ENCODE measurements at regions not wholly inside any gene's neighbourhood (a gene's known extent, or its start where the extent isn't known, plus 50 kb on each side); places are given as distances from the start of the nearest gene placed in this dataset.

DNA sequence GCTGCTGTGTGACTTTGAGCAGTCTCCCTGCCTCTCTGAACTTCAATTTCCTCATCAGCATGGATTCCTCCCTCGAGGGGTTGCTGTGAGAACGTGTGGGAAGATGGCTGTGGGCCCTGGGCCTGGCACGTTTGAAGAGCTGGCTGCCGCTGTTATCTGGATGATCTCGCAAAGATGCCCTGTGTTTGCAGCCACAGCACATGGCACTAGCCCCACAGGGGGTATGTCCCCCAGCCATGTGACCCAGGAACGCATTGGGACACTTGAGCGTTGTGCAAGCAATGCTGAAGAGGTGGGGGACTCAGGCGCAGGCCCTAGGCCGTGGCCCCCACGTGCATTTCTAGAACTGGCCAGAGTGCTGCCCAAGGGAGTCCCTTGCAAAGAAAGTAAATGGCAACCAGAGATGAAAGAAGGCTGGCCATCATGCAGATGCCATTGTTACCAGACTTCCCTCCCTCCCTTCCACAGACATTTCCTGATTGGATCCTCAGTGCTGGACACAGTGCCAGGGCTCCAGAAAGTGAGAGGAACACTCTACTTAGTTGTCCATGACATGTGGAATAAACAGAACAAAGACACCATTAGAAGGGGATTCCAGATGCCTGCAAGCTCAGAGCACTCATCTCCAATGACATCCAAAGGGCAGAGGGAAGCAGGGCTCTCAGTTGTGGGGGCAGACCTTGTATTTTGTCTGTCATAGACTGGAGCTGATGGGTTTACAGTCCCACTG, 65.1 kb upstream of the NEURL1B start:
- H3K4me1 ChIP-seq (ENCODE audit: control insufficient read depth in 1 of 2, low read depth in 2 of 2) = peaks cover 0 to 6% of the 10 kb centered on the region in 2 donors
- H3K9me3 ChIP-seq = no peaks in the 10 kb centered on the region
- TF ChIP-seq, protein P1, sequence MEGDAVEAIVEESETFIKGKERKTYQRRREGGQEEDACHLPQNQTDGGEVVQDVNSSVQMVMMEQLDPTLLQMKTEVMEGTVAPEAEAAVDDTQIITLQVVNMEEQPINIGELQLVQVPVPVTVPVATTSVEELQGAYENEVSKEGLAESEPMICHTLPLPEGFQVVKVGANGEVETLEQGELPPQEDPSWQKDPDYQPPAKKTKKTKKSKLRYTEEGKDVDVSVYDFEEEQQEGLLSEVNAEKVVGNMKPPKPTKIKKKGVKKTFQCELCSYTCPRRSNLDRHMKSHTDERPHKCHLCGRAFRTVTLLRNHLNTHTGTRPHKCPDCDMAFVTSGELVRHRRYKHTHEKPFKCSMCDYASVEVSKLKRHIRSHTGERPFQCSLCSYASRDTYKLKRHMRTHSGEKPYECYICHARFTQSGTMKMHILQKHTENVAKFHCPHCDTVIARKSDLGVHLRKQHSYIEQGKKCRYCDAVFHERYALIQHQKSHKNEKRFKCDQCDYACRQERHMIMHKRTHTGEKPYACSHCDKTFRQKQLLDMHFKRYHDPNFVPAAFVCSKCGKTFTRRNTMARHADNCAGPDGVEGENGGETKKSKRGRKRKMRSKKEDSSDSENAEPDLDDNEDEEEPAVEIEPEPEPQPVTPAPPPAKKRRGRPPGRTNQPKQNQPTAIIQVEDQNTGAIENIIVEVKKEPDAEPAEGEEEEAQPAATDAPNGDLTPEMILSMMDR (IDR thresholded peaks at IDR 0.05) = no peak
- DNase-seq (ENCODE audit: low spot score) = no peak
- H3K27me3 ChIP-seq (replicated peaks; ENCODE audit: insufficient read depth) = no peaks in the 10 kb centered on the region
- no peak overlapping the region for H3K27ac ChIP-seq
- H3K4me3 ChIP-seq = no peak overlapping the region
- no peaks in the 10 kb centered on the region for H3K36me3 ChIP-seq
- ATAC-seq (ENCODE audit: insufficient number of reproducible peaks, low FRiP score, low read depth) = no peak

DNA sequence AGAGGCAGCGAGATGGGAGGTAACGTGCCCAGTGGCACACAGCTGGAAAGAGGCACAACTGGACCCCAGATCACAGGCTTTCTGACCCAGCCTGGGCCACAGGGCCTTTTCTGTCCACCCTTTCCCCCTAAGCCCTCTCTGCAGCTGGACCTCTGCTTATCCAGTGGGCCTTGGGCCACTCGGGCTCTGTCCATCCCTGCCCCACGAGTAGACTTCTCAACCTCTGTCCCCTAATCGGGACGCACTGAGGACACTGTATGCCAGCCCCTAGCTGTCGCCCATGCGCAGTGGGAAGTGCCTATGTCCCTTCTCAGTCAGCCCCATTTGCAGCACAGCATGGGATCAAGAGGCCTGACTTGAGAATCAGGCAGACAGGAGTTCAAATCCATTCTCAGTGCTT, 65.6 kb upstream of the NEURL1B start:
- ATAC-seq (ENCODE audit: insufficient number of reproducible peaks, low FRiP score, low read depth) (no peak), DNase-seq (ENCODE audit: low spot score) (no peak)
- Histone ChIP-seq H3K9me3 (no peaks in the 10 kb centered on the region), H3K4me1 (ENCODE audit: control insufficient read depth in 1 of 2, low read depth in 2 of 2) (peaks cover 0 to 6% of the 10 kb centered on the region in 2 donors), H3K27me3 (replicated peaks; ENCODE audit: insufficient read depth) (no peaks in the 10 kb centered on the region), H3K36me3 (no peaks in the 10 kb centered on the region), H3K27ac (no peak overlapping the region), H3K4me3 (no peak overlapping the region)
- TF ChIP-seq, protein P1 (IDR thresholded peaks at IDR 0.05) = no peak

DNA sequence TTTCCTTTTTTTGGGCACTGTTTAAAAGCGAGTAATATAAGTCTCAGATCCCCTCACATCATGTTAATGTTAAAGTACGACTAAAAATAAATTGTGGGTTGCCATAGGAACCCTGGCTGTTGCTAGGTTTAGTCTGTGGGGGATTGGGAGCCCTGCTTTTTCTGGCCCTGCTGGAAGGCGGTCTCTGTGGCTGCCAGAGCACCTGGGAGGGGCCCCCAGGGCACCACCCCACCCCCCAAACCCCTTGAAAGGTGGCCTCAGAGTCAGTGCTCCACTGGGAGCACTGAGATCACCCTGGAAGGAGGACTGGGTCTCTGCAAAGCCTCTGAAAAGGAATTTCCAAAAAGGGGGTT, 66.2 kb upstream of the NEURL1B start:
- H3K4me1 ChIP-seq (ENCODE audit: control insufficient read depth in 1 of 2, low read depth in 2 of 2) = peaks cover 0 to 6% of the 10 kb centered on the region in 2 donors
- no peak overlapping the region for H3K4me3 ChIP-seq
- TF ChIP-seq, protein P1 (IDR thresholded peaks at IDR 0.05) = no peak
- no peak for ATAC-seq (ENCODE audit: insufficient number of reproducible peaks, low FRiP score, low read depth)
- H3K9me3 ChIP-seq = no peaks in the 10 kb centered on the region
- no peak for DNase-seq (ENCODE audit: low spot score)
- H3K36me3 ChIP-seq = no peaks in the 10 kb centered on the region
- no peaks in the 10 kb centered on the region for H3K27me3 ChIP-seq (replicated peaks; ENCODE audit: insufficient read depth)
- no peak overlapping the region for H3K27ac ChIP-seq

DNA sequence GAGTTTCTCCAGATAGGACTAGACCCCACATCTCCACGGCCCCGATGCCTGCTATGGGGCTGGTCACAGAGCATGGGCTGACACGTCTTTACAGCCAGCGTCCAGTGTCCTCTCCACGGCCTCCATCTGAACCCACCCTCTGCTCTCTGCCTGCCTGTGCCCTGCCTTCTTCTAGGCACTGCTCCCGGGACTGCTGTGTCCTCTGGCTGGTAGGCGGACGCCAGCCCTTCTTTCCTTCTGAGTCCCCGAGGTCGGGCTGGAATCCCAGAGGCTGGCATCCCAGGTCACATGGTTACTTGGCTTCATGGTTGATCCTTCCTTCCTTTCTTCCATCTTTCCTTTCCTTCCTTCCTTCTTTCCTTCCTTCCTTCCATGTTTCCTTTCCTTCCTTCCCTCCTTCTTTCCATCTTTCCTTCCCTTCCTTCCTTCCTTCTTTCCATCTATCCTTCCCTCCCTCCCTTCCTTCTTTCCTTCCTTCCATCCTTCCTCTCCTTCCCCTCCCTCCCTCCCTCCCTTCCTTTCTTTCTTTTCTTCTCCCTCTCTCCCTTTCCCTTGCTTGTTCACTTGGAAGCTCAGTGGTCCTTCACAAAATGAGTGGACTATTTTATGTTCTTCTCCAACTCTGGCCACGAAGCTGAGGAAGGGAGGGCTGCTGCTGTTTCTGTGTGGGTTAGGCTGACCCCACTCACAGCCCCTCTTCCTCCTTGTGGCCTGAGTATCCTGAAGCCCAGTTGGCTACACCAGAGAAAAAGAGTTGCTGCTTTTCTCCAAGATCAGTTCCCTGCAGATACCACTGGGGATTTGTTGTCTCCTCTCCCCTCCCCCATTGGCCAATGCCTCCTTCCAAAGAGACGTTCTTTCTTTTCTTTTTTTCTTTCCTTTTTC, 66.8 kb upstream of the NEURL1B start:
- peaks cover 0 to 6% of the 10 kb centered on the region in 2 donors for H3K4me1 ChIP-seq (ENCODE audit: control insufficient read depth in 1 of 2, low read depth in 2 of 2)

More for the DNA sequence above, 66.8 kb upstream of the NEURL1B start:
- H3K27me3 ChIP-seq (replicated peaks; ENCODE audit: insufficient read depth) = no peaks in the 10 kb centered on the region
- H3K9me3 ChIP-seq = no peaks in the 10 kb centered on the region
- no peak overlapping the region for H3K27ac ChIP-seq
- TF ChIP-seq, protein P1 (IDR thresholded peaks at IDR 0.05) = no peak
- DNase-seq (ENCODE audit: low spot score) (no peak), ATAC-seq (ENCODE audit: insufficient number of reproducible peaks, low FRiP score, low read depth) (no peak)
- no peak overlapping the region for H3K4me3 ChIP-seq
- no peaks in the 10 kb centered on the region for H3K36me3 ChIP-seq
